H9 (cell line): ENCODE measurements at regions not wholly inside any gene's neighbourhood (a gene's known extent, or its start where the extent isn't known, plus 50 kb on each side); places are given as distances from the start of the nearest gene placed in this dataset.

Source experiments
- DNase-seq: peaks from one replicate; pipeline ENCODE4 v3.0.0-alpha.2; 2017
- H2AFZ ChIP-seq: one replicate; pipeline ENCODE4 v1.6.1; 2013; ENCODE audit warnings: mild to moderate bottlenecking, low read length, control low read depth, moderate library complexity
- H2AK5ac ChIP-seq: 2 replicates; pipeline ENCODE4 v1.6.1; 2013; ENCODE audit warnings: low read length, control low read depth, mixed read lengths; ENCODE audit not compliant: insufficient read length
- H2BK120ac ChIP-seq: one replicate; pipeline ENCODE4 v1.6.1; 2013; ENCODE audit warnings: low read depth, mild to moderate bottlenecking, low read length, control low read depth, inconsistent platforms; ENCODE audit not compliant: poor library complexity, severe bottlenecking
- H2BK12ac ChIP-seq: 2 replicates; pipeline ENCODE4 v1.6.1; 2013; ENCODE audit warnings: low read length, control low read depth, mixed read lengths, low read depth; ENCODE audit not compliant: insufficient read length
- H2BK15ac ChIP-seq: 2 replicates; pipeline ENCODE4 v1.6.1; 2013; ENCODE audit warnings: low read depth, low read length, control low read depth
- H2BK20ac ChIP-seq: one replicate; pipeline ENCODE4 v1.6.1; 2013; ENCODE audit warnings: low read depth, mild to moderate bottlenecking, low read length, control low read depth, inconsistent platforms; ENCODE audit not compliant: poor library complexity, severe bottlenecking
- H2BK5ac ChIP-seq: 2 replicates; pipeline ENCODE4 v1.6.1; 2013; ENCODE audit warnings: low read length, control low read depth, mixed read lengths; ENCODE audit not compliant: insufficient read length
- H3K14ac ChIP-seq: 2 replicates; pipeline ENCODE4 v1.6.1; 2013; ENCODE audit warnings: low read length, control low read depth; ENCODE audit not compliant: insufficient read depth
- H3K18ac ChIP-seq: 2 replicates; pipeline ENCODE4 v1.6.1; 2013; ENCODE audit warnings: low read depth, mild to moderate bottlenecking, mixed read lengths, low read length, control low read depth; ENCODE audit not compliant: insufficient read length
- H3K23ac ChIP-seq: 2 replicates; pipeline ENCODE4 v1.6.1; 2013; ENCODE audit warnings: low read length, control low read depth, mixed read lengths, low read depth; ENCODE audit not compliant: insufficient read length
- H3K23me2 ChIP-seq: 2 replicates; pipeline ENCODE4 v1.6.1; 2013; ENCODE audit warnings: low read depth, mild to moderate bottlenecking, mixed read lengths, low read length, control low read depth; ENCODE audit not compliant: insufficient read length, poor library complexity, severe bottlenecking
- H3K27ac ChIP-seq: 2 replicates; pipeline ENCODE4 v1.5.1; 2013; ENCODE audit warnings: low read length, control low read depth, mixed read lengths, low read depth; ENCODE audit not compliant: insufficient read length
- H3K27me3 ChIP-seq: 2 replicates; pipeline ENCODE4 v1.6.1; 2013; ENCODE audit warnings: low read length, control low read depth, inconsistent platforms; ENCODE audit not compliant: insufficient read depth
- H3K4ac ChIP-seq: 2 replicates; pipeline ENCODE4 v1.6.1; 2013; ENCODE audit warnings: low read depth, mild to moderate bottlenecking, control low read depth, inconsistent platforms, low read length, moderate library complexity
- H3K4me1 ChIP-seq: 2 replicates; pipeline ENCODE4 v1.6.1; 2013; ENCODE audit warnings: low read length, control low read depth, inconsistent platforms; ENCODE audit not compliant: insufficient read depth
- H3K4me2 ChIP-seq: 2 replicates; pipeline ENCODE4 v1.6.1; 2013; ENCODE audit warnings: low read length, control low read depth, mixed read lengths; ENCODE audit not compliant: insufficient read length, insufficient read depth
- H3K56ac ChIP-seq: 2 replicates; pipeline ENCODE4 v1.6.1; 2013; ENCODE audit warnings: low read depth, mild to moderate bottlenecking, mixed read lengths, low read length, control low read depth; ENCODE audit not compliant: insufficient read length
- H3K79me1 ChIP-seq: 2 replicates; pipeline ENCODE4 v1.6.1; 2013; ENCODE audit warnings: low read depth, mild to moderate bottlenecking, moderate library complexity, low read length, control low read depth, inconsistent platforms; ENCODE audit not compliant: insufficient read depth, poor library complexity, severe bottlenecking
- H3K79me2 ChIP-seq: 2 replicates; pipeline ENCODE4 v1.6.1; 2013; ENCODE audit warnings: low read length, control low read depth, inconsistent platforms; ENCODE audit not compliant: insufficient read depth
- H3K9ac ChIP-seq: 2 replicates; pipeline ENCODE4 v1.6.1; 2013; ENCODE audit warnings: low read length, control low read depth, mixed read lengths; ENCODE audit not compliant: insufficient read length; ENCODE audit errors: extremely low read depth
- H3K9me3 ChIP-seq: one replicate; pipeline ENCODE4 v1.6.1; 2013; ENCODE audit warnings: low read depth, low read length, inconsistent platforms; ENCODE audit not compliant: control insufficient read depth
- H3T11ph ChIP-seq: one replicate; pipeline ENCODE4 v1.6.1; 2013; ENCODE audit warnings: mild to moderate bottlenecking, low read length, control low read depth, inconsistent platforms
- H4K20me1 ChIP-seq: one replicate; pipeline ENCODE4 v1.6.1; 2013; ENCODE audit not compliant: control insufficient read depth, insufficient read length, insufficient read depth
- H4K5ac ChIP-seq: 2 replicates; pipeline ENCODE4 v1.6.1; 2013; ENCODE audit warnings: low read depth, mild to moderate bottlenecking, mixed read lengths, low read length, control low read depth; ENCODE audit not compliant: insufficient read length
- H4K8ac ChIP-seq: replicated peaks from 2 replicates; pipeline ENCODE4 v1.6.1; 2013; ENCODE audit warnings: low read length, control low read depth, mixed read lengths, low read depth; ENCODE audit not compliant: insufficient read length
- H4K91ac ChIP-seq: 2 replicates; pipeline ENCODE4 v1.6.1; 2013; ENCODE audit warnings: low read depth, mild to moderate bottlenecking, moderate library complexity, mixed read lengths, low read length, control low read depth; ENCODE audit not compliant: insufficient read length
- H3K27ac Mint-ChIP-seq, 3 experiments: 2 replicates in 2 of 3; 3 replicates in 1 of 3; pipeline ENCODE4 v1.8.0; 2020 to 2021; ENCODE audit warnings: mixed read lengths in 3 of 3, mild to moderate bottlenecking in 1 of 3, moderate library complexity in 1 of 3
- H3K27me3 Mint-ChIP-seq: 2 replicates; pipeline ENCODE4 v1.8.0; 2021; ENCODE audit warnings: low read depth, mild to moderate bottlenecking, moderate library complexity, mixed read lengths
- H3K36me3 Mint-ChIP-seq, 3 experiments: 2 replicates in 2 of 3; 3 replicates in 1 of 3; pipeline ENCODE4 v1.8.0; 2020 to 2021; ENCODE audit warnings: low read depth in 3 of 3, mixed read lengths in 3 of 3; ENCODE audit not compliant: insufficient read depth in 1 of 3
- H3K4me1 Mint-ChIP-seq, 2 experiments: 2 replicates each; pipeline ENCODE4 v1.8.0; 2020; ENCODE audit warnings: mixed read lengths in 2 of 2
- H3K4me3 Mint-ChIP-seq, 2 experiments: 2 replicates in 1 of 2; 3 replicates in 1 of 2; pipeline ENCODE4 v1.8.0; 2020 to 2021; ENCODE audit warnings: mild to moderate bottlenecking in 2 of 2, mixed read lengths in 2 of 2, moderate library complexity in 1 of 2
- H3K9me3 Mint-ChIP-seq, 2 experiments: 2 replicates in 1 of 2; 3 replicates in 1 of 2; pipeline ENCODE4 v1.8.0; 2020; ENCODE audit warnings: mild to moderate bottlenecking in 2 of 2, mixed read lengths in 2 of 2, moderate library complexity in 1 of 2
- WGBS: extraction: QIAGEN DNeasy Blood & Tissue Kit; methylation state at CpG from one replicate; pipeline ENCODE4 v1.1.7; 2013; ENCODE audit warnings: missing lambda C conversion rate, low lambda C conversion rate, mixed read lengths; ENCODE audit not compliant: insufficient read length; ENCODE audit errors: extremely low coverage; 5-methylcytosine and 5-hydroxymethylcytosine counted together
- TF ChIP-seq, protein P1 (sequence below): fragments of 200-600 bp; sonication (generic); conservative IDR thresholded peaks from 3 replicates; pipeline ENCODE4 v1.8.0; 2021; ENCODE audit warnings: antibody characterized with exemption, mild to moderate bottlenecking

DNA sequence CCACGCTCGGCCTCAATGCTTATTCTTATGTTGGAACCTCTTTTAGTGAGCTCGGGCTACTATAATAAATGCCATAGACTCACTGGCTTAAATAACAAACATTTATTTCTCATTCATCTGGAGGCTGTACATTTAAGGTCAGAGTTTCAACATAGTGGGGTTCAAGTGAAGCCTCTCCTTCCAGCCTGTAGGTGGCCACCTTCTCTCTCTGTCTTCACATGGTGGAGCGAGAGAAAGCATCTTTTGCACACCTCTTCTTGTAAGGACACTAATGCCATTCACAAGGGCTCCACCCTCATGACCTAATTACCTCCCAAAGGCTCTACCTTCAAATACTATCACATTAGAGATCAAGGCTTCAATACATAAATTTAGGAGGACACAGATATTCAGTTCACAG, 520.3 kb upstream of the EPHA6 start:
- Histone ChIP-seq H3K4me1 (no peaks in the 10 kb centered on the region), H2BK15ac (no peak overlapping the region), H2BK120ac (no peak overlapping the region), H2AK5ac (no peak overlapping the region), H3K9ac (no peak overlapping the region), H3K27ac (no peak overlapping the region), H3T11ph (no peak overlapping the region), H2AFZ (no peak overlapping the region), H3K56ac (no peak overlapping the region), H2BK20ac (no peak overlapping the region), H4K91ac (no peak overlapping the region), H2BK5ac (no peak overlapping the region), H2BK12ac (no peak overlapping the region), H4K8ac (no peak overlapping the region), H4K5ac (no peak overlapping the region), H3K4me2 (no peak overlapping the region), H4K20me1 (no peaks in the 10 kb centered on the region), H3K14ac (no peak overlapping the region), H3K23me2 (no peaks in the 10 kb centered on the region), H3K9me3 (no peaks in the 10 kb centered on the region), H3K23ac (no peak overlapping the region), H3K4ac (no peak overlapping the region), H3K18ac (no peak overlapping the region), H3K79me1 (no peaks in the 10 kb centered on the region), H3K27me3 (no peaks in the 10 kb centered on the region), H3K79me2 (no peaks in the 10 kb centered on the region)
- DNase-seq = no peak
- H3K9me3 Mint-ChIP-seq = peaks cover 14 to 20% of the 10 kb centered on the region in 2 experiments; a peak in 4 of 5 replicates
- no CpG with 5 or more reads among the region's 4 CpGs for WGBS
- H3K27me3 Mint-ChIP-seq = no peaks in the 10 kb centered on the region
- TF ChIP-seq, protein P1, sequence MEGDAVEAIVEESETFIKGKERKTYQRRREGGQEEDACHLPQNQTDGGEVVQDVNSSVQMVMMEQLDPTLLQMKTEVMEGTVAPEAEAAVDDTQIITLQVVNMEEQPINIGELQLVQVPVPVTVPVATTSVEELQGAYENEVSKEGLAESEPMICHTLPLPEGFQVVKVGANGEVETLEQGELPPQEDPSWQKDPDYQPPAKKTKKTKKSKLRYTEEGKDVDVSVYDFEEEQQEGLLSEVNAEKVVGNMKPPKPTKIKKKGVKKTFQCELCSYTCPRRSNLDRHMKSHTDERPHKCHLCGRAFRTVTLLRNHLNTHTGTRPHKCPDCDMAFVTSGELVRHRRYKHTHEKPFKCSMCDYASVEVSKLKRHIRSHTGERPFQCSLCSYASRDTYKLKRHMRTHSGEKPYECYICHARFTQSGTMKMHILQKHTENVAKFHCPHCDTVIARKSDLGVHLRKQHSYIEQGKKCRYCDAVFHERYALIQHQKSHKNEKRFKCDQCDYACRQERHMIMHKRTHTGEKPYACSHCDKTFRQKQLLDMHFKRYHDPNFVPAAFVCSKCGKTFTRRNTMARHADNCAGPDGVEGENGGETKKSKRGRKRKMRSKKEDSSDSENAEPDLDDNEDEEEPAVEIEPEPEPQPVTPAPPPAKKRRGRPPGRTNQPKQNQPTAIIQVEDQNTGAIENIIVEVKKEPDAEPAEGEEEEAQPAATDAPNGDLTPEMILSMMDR = peak; percentile 60
- H3K27ac Mint-ChIP-seq = no peak overlapping the region
- no peak overlapping the region for H3K4me3 Mint-ChIP-seq
- peaks cover 5 to 17% (median 6%) of the 10 kb centered on the region in 3 experiments; a peak in 6 of 7 replicates for H3K36me3 Mint-ChIP-seq
- H3K4me1 Mint-ChIP-seq = no peaks in the 10 kb centered on the region
